A549 (cell line): ENCODE measurements at regions not wholly inside any gene's neighbourhood (a gene's known extent, or its start where the extent isn't known, plus 50 kb on each side); places are given as distances from the start of the nearest gene placed in this dataset.

ENCODE experiments used
- NPAS2 ChIP-seq: fragments of 250-450 bp; sonication (Bioruptor Pico); IDR thresholded peaks from 2 replicates; pipeline ENCODE4 v1.8.0; 2022; ENCODE audit warnings: mild to moderate bottlenecking, moderate library complexity, borderline replicate concordance
- RARB ChIP-seq: fragments of 250-450 bp; sonication (Bioruptor Pico); IDR thresholded peaks from 2 replicates; pipeline ENCODE4 v1.8.0; 2021; ENCODE audit warnings: mild to moderate bottlenecking, moderate library complexity
- TF ChIP-seq, protein P1 (sequence below): fragments of >200 bp; sonication (Bioruptor Twin); formaldehyde crosslinking; IDR thresholded peaks from 3 replicates; pipeline ENCODE4 v1.5.1; 2016
- TF ChIP-seq, protein P2 (sequence below): fragments of 200-600 bp; sonication (generic); IDR thresholded peaks from 2 replicates; pipeline ENCODE4 v1.6.1; 2016; ENCODE audit warnings: antibody characterized with exemption, mild to moderate bottlenecking, moderate library complexity

DNA sequence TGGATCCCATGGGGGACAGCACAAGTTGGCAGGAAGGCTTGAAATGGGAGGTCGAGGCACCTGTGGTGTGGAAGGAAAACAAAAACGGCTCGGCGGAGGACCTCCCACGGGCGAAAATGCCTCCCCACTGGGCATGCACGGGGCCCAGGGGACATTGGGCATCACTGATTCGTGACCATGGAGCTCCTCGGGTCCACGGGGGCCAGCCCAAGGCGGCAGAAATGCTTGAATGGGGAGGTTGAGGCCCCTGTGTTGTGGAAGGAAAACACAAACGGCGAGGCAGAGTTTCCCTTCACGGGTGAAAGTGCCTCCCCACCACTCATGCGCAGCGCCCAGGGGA is 376.0 kb downstream of the ALG10 start:
- TF ChIP-seq, protein P1, sequence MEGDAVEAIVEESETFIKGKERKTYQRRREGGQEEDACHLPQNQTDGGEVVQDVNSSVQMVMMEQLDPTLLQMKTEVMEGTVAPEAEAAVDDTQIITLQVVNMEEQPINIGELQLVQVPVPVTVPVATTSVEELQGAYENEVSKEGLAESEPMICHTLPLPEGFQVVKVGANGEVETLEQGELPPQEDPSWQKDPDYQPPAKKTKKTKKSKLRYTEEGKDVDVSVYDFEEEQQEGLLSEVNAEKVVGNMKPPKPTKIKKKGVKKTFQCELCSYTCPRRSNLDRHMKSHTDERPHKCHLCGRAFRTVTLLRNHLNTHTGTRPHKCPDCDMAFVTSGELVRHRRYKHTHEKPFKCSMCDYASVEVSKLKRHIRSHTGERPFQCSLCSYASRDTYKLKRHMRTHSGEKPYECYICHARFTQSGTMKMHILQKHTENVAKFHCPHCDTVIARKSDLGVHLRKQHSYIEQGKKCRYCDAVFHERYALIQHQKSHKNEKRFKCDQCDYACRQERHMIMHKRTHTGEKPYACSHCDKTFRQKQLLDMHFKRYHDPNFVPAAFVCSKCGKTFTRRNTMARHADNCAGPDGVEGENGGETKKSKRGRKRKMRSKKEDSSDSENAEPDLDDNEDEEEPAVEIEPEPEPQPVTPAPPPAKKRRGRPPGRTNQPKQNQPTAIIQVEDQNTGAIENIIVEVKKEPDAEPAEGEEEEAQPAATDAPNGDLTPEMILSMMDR, result no peak
- TF ChIP-seq, protein P2, sequence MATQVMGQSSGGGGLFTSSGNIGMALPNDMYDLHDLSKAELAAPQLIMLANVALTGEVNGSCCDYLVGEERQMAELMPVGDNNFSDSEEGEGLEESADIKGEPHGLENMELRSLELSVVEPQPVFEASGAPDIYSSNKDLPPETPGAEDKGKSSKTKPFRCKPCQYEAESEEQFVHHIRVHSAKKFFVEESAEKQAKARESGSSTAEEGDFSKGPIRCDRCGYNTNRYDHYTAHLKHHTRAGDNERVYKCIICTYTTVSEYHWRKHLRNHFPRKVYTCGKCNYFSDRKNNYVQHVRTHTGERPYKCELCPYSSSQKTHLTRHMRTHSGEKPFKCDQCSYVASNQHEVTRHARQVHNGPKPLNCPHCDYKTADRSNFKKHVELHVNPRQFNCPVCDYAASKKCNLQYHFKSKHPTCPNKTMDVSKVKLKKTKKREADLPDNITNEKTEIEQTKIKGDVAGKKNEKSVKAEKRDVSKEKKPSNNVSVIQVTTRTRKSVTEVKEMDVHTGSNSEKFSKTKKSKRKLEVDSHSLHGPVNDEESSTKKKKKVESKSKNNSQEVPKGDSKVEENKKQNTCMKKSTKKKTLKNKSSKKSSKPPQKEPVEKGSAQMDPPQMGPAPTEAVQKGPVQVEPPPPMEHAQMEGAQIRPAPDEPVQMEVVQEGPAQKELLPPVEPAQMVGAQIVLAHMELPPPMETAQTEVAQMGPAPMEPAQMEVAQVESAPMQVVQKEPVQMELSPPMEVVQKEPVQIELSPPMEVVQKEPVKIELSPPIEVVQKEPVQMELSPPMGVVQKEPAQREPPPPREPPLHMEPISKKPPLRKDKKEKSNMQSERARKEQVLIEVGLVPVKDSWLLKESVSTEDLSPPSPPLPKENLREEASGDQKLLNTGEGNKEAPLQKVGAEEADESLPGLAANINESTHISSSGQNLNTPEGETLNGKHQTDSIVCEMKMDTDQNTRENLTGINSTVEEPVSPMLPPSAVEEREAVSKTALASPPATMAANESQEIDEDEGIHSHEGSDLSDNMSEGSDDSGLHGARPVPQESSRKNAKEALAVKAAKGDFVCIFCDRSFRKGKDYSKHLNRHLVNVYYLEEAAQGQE, result no peak
- TF ChIP-seq RARB (CRISPR knock-in tag) (no peak), NPAS2 (CRISPR knock-in tag) (no peak)
